Astrocyte of the cerebellum (primary cell): ENCODE measurements at regions not wholly inside any gene's neighbourhood (a gene's known extent, or its start where the extent isn't known, plus 50 kb on each side); places are given as distances from the start of the nearest gene placed in this dataset.

Experiments used
- DNase-seq: peaks from one replicate; pipeline ENCODE4 v3.0.0-alpha.2; 2011; ENCODE audit warnings: low read depth
- H3K4me3 ChIP-seq: 2 replicates; pipeline ENCODE4 v1.5.1; 2011; ENCODE audit warnings: mild to moderate bottlenecking, low read depth, low read length, moderate library complexity
- in situ Hi-C: cut with HindIII; loops from 2 replicates; pipeline ENCODE4 v1.10.0; 2017; ENCODE audit warnings: low sequenced_read_pairs
- TF ChIP-seq, protein P1 (sequence below): IDR thresholded peaks from 2 replicates; pipeline ENCODE4 v1.5.1; 2012; ENCODE audit warnings: low read length, low read depth, moderate library complexity, mild to moderate bottlenecking; ENCODE audit errors: missing control alignments

GRCh38 chr2:38200598-38200997, 124.6 kb upstream of the CYP1B1 start:
- DNase-seq = no peak

DNA sequence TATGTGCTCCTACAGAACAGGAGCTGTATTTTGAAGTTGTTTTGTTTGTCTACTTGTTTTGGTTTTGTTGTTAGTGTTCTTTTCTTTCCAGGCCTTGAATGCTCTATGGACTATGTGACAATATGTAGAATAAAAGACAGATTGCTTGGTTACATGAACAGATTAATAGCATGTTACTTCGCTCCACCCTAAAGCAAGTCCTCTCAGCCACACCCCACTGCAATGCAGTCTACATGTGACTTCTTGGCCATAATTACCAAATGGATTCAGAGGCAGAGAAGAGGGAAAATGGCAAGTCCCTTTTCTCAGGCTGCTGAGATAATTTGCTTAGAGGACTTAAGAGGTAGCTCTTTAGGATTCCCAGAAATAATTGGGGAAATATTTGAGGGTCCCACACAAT, 123.2 kb upstream of the CYP1B1 start:
- H3K4me3 ChIP-seq = no peak overlapping the region
- TF ChIP-seq, protein P1, sequence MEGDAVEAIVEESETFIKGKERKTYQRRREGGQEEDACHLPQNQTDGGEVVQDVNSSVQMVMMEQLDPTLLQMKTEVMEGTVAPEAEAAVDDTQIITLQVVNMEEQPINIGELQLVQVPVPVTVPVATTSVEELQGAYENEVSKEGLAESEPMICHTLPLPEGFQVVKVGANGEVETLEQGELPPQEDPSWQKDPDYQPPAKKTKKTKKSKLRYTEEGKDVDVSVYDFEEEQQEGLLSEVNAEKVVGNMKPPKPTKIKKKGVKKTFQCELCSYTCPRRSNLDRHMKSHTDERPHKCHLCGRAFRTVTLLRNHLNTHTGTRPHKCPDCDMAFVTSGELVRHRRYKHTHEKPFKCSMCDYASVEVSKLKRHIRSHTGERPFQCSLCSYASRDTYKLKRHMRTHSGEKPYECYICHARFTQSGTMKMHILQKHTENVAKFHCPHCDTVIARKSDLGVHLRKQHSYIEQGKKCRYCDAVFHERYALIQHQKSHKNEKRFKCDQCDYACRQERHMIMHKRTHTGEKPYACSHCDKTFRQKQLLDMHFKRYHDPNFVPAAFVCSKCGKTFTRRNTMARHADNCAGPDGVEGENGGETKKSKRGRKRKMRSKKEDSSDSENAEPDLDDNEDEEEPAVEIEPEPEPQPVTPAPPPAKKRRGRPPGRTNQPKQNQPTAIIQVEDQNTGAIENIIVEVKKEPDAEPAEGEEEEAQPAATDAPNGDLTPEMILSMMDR = no peak
- DNase-seq = no peak
- in situ Hi-C loops = no loop called here

More at GRCh38 chr2:38200598-38200997, 124.6 kb upstream of the CYP1B1 start:
- TF ChIP-seq, protein P1 = no peak
- H3K4me3 ChIP-seq = no peak overlapping the region
- in situ Hi-C loops = no loop called here

- in situ Hi-C loops = loop anchor here (5.0 kb wide), 1 partner anchor 68 kb away; no protein-coding TSS in a partner anchor
- H3K4me3 ChIP-seq = no peak overlapping the region
- TF ChIP-seq, protein P1 = no peak
- no peak for DNase-seq
These were observed 118.8 kb upstream of the CYP1B1 start for GRCh38 chr2:38194751-38195150.

DNA sequence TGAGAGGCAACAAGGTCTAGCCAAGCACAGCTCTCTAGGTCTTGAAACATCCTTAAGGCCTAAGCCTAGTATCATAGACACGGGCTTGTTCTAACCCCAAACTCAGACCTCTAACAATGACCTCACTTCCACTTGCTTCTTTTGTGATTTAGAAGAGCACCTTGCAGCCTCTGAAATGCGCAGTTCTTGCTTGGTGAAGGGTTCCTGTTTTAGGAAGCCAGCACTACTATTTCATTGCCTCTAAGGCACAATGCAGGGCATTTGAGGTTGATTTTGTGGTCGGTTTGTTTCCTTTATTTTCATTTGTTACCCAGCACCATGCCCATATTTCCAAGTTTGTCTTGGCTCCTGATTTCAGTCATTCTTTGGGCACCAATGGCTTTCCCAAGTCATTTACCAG, 117.0 kb upstream of the CYP1B1 start:
- TF ChIP-seq, protein P1 = no peak
- in situ Hi-C loops = loop anchor here (5.0 kb wide), 1 partner anchor 69 kb away; no protein-coding TSS in a partner anchor
- H3K4me3 ChIP-seq = no peak overlapping the region
- no peak for DNase-seq

DNA sequence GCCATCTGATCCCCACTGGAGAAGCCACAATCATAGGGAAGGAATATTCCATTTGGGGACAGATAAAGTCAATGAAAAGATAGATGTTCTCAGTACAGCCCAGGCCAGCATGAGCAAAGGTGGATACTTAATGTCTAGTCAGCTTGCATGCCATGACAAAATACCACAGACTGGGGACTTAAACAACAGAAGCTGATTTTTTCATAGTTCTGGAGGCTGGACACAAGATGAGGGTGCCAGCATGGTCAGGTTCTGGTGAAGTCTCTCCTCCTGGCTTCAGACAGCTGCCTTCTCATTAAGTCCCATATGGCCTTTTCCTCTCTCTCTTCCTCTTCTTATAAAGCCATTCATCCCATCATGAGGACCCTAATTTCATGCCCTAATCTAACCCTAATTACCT, 116.1 kb upstream of the CYP1B1 start:
- TF ChIP-seq, protein P1 = no peak
- no peak overlapping the region for H3K4me3 ChIP-seq
- no peak for DNase-seq
- in situ Hi-C loops = loop anchor here (5.0 kb wide), 1 partner anchor 70 kb away; no protein-coding TSS in a partner anchor

DNA sequence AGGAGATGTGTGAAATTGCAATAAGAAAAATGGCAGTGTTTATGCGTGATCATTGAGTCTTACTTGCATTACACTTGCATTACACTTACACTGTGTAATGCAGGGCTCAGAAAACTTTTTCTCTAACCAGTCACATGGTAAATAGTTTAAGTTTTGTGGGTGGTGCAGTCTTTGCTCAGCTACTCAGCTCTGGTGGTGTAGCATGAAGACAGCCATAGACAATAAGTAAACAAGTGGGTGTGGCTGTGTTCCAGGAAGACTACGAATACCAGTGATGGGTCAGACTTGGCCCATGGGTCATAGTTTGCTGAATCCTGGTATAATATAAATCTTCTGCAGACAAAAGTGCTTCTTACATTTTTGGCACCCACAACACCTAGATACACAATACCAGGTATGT, 115.6 kb upstream of the CYP1B1 start:
- in situ Hi-C loops = loop anchor here (5.0 kb wide), 1 partner anchor 71 kb away; no protein-coding TSS in a partner anchor
- no peak for DNase-seq

More for the DNA sequence above, 115.6 kb upstream of the CYP1B1 start:
- TF ChIP-seq, protein P1 = no peak
- no peak overlapping the region for H3K4me3 ChIP-seq
